Hepatocyte (in vitro differentiated cells): ENCODE measurements at regions not wholly inside any gene's neighbourhood (a gene's known extent, or its start where the extent isn't known, plus 50 kb on each side); places are given as distances from the start of the nearest gene placed in this dataset.

Experiments
- DNase-seq: peaks from one replicate; pipeline ENCODE4 v3.0.0-alpha.2; 2016; ENCODE audit warnings: low spot score
- H2AFZ ChIP-seq: fragments of 200-600 bp; sonication (generic); 2 replicates; pipeline ENCODE4 v1.6.0; 2016; ENCODE audit warnings: antibody characterized with exemption, mild to moderate bottlenecking
- H3K27ac ChIP-seq: fragments of 200-600 bp; sonication (generic); 2 replicates; pipeline ENCODE4 v1.5.1; 2016; ENCODE audit warnings: mild to moderate bottlenecking
- H3K27me3 ChIP-seq: fragments of 200-600 bp; sonication (generic); 2 replicates; pipeline ENCODE4 v1.6.1; 2016
- H3K36me3 ChIP-seq: fragments of 200-600 bp; sonication (generic); replicated peaks from 2 replicates; pipeline ENCODE4 v1.5.1; 2016; ENCODE audit warnings: low read depth; ENCODE audit not compliant: insufficient read depth
- H3K4me1 ChIP-seq: fragments of 200-600 bp; sonication (generic); 2 replicates; pipeline ENCODE4 v1.5.1; 2016; ENCODE audit warnings: mild to moderate bottlenecking, moderate library complexity; ENCODE audit not compliant: insufficient read depth
- H3K4me2 ChIP-seq: fragments of 200-600 bp; sonication (generic); 2 replicates; pipeline ENCODE4 v1.6.0; 2016
- H3K4me3 ChIP-seq: fragments of 200-600 bp; sonication (generic); 2 replicates; pipeline ENCODE4 v1.5.1; 2016; ENCODE audit warnings: mild to moderate bottlenecking
- H3K79me2 ChIP-seq: fragments of 200-600 bp; sonication (generic); 2 replicates; pipeline ENCODE4 v1.6.0; 2017; ENCODE audit warnings: mild to moderate bottlenecking
- H3K9me2 ChIP-seq: fragments of 200-600 bp; sonication (generic); replicated peaks from 2 replicates; pipeline ENCODE4 v1.6.0; 2017; ENCODE audit warnings: mild to moderate bottlenecking; ENCODE audit not compliant: insufficient read depth
- H3K9me3 ChIP-seq: fragments of 200-600 bp; sonication (generic); 2 replicates; pipeline ENCODE4 v1.5.1; 2016; ENCODE audit warnings: low read depth, mild to moderate bottlenecking
- H4K20me1 ChIP-seq: fragments of 200-600 bp; sonication (generic); 2 replicates; pipeline ENCODE4 v1.6.0; 2016; ENCODE audit warnings: mild to moderate bottlenecking; ENCODE audit not compliant: insufficient read depth, poor library complexity, severe bottlenecking
- CTCF ChIP-seq: fragments of 200-600 bp; sonication (generic); IDR thresholded peaks from 2 replicates; pipeline ENCODE4 v1.5.1; 2016; ENCODE audit warnings: antibody characterized with exemption, mild to moderate bottlenecking; ENCODE audit not compliant: poor library complexity
- EZH2 ChIP-seq: fragments of 200-600 bp; sonication (generic); IDR thresholded peaks from 2 replicates; pipeline ENCODE4 v1.6.1; 2016; ENCODE audit warnings: antibody characterized with exemption, mild to moderate bottlenecking, borderline replicate concordance
- EZH2phosphoT487 ChIP-seq: fragments of 200-600 bp; sonication (generic); IDR thresholded peaks from one replicate; pipeline ENCODE4 v1.6.1; 2018; ENCODE audit warnings: antibody characterized with exemption, mild to moderate bottlenecking, low read depth, moderate library complexity; ENCODE audit not compliant: unreplicated experiment, severe bottlenecking
- WGBS: methylation state at CpG from one replicate; pipeline ENCODE4 v1.1.6; 2016; ENCODE audit warnings: low lambda C conversion rate; ENCODE audit errors: missing lambda C conversion rate; 5-methylcytosine and 5-hydroxymethylcytosine counted together

GRCh38 chr6:87902383-87902782 is 145.3 kb upstream of the SPACA1 start:
- Histone ChIP-seq H3K79me2 (no peaks in the 10 kb centered on the region), H3K4me1 (peaks cover 15% of the 10 kb centered on the region), H4K20me1 (no peaks in the 10 kb centered on the region), H3K36me3 (no peaks in the 10 kb centered on the region), H3K27me3 (no peaks in the 10 kb centered on the region), H3K27ac (no peak overlapping the region), H3K9me3 (no peaks in the 10 kb centered on the region), H3K9me2 (no peaks in the 10 kb centered on the region), H3K4me3 (no peak overlapping the region), H3K4me2 (no peak overlapping the region), H2AFZ (no peak overlapping the region)
- TF ChIP-seq CTCF (no peak), EZH2phosphoT487 (no peak), EZH2 (no peak)
- no peak for DNase-seq

DNA sequence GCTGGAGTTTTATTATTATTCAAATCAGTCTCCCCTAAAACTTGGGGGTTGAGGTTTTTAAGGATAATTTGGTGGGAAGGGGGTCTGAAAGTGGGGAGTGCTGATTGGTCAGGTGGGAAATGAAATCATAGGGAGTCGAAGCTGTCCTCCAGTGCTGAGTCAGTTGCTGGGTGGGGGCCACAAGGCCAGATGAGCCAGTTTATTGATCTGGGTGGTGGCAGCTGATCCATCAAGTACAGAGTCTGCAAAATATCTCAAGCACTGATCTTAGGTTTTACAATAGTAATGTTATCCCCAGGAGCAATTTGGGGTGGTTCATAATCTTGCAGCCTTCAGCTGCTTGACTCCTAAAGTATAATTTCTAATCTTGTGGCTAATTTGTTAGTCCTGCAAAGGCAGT is 146.0 kb upstream of the SPACA1 start:
- Histone ChIP-seq H3K27me3 (no peaks in the 10 kb centered on the region), H3K4me1 (peaks cover 15% of the 10 kb centered on the region), H3K4me2 (no peak overlapping the region), H3K4me3 (no peak overlapping the region), H3K27ac (no peak overlapping the region), H3K36me3 (no peaks in the 10 kb centered on the region), H2AFZ (no peak overlapping the region), H3K9me3 (no peaks in the 10 kb centered on the region), H3K9me2 (no peaks in the 10 kb centered on the region), H4K20me1 (no peaks in the 10 kb centered on the region), H3K79me2 (no peaks in the 10 kb centered on the region)
- DNase-seq = no peak
- TF ChIP-seq CTCF (no peak), EZH2phosphoT487 (no peak), EZH2 (no peak)
- WGBS = 81% methylated on average over 1 of the region's 1 CpG

GRCh38 chr6:87900160-87900698 is 147.4 kb upstream of the SPACA1 start:
- WGBS = 95% methylated on average over 6 of the region's 6 CpGs
- no peak overlapping the region for H3K27ac ChIP-seq
- H3K36me3 ChIP-seq = no peaks in the 10 kb centered on the region
- no peak overlapping the region for H3K4me3 ChIP-seq
- H3K4me1 ChIP-seq = peaks cover 10% of the 10 kb centered on the region
- H3K79me2 ChIP-seq = no peaks in the 10 kb centered on the region
- no peak for DNase-seq
- no peaks in the 10 kb centered on the region for H3K9me3 ChIP-seq
- TF ChIP-seq EZH2 (no peak), CTCF (no peak), EZH2phosphoT487 (no peak)
- no peak overlapping the region for H3K4me2 ChIP-seq
- no peaks in the 10 kb centered on the region for H4K20me1 ChIP-seq
- no peaks in the 10 kb centered on the region for H3K9me2 ChIP-seq
- H2AFZ ChIP-seq = no peak overlapping the region
- H3K27me3 ChIP-seq = no peaks in the 10 kb centered on the region
